ENCODE measurements at regions not wholly inside any gene's neighbourhood (a gene's known extent, or its start where the extent isn't known, plus 50 kb on each side); places are given as distances from the start of the nearest gene placed in this dataset.

- Histone ChIP-seq H3K9me3 (ENCODE audit: low read depth, low read length) (no peaks in the 10 kb centered on the region), H2AFZ (ENCODE audit: low read length) (no peak overlapping the region), H3K27ac (ENCODE audit: low read depth, low read length) (no peak overlapping the region), H3K27me3 (ENCODE audit: insufficient read depth, low read length) (no peaks in the 10 kb centered on the region), H3K4me3 (ENCODE audit: insufficient read depth, low read length) (no peak overlapping the region), H3K4me1 (ENCODE audit: insufficient read depth, low read length) (peaks cover 11% of the 10 kb centered on the region), H3K79me2 (ENCODE audit: insufficient read depth, low read length) (no peaks in the 10 kb centered on the region), H4K20me1 (ENCODE audit: insufficient read depth, low read length) (no peaks in the 10 kb centered on the region), H3K4me2 (ENCODE audit: insufficient read depth, low read length) (no peak overlapping the region), H3K36me3 (ENCODE audit: insufficient read depth, low read length) (no peaks in the 10 kb centered on the region)
- no peak for TF ChIP-seq CTCF (IDR thresholded peaks at IDR 0.05; ENCODE audit: extremely low read depth, low read depth, low read length)
- no peak for DNase-seq (ENCODE audit: insufficient read length, low spot score, missing footprints)
Observed at GRCh38 chr7:81498176-81498575, 271.7 kb downstream of the HGF start.

DNA sequence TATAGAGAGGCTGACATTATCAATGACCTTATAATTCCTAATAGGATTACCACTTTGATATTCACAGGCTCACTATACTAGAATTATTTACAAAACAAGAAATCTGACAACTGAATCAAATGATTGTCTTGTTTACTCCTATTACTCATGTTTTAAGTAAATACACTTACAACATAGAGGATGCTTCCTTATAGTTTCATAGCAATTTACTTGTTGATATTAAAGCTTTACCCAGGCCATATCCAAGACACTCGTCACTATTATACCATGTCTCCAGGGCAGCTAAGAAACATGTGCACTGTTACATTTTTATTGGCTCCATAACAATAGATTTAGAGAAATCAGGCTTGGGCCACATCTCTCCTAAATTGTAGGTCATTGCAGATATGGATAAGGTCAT lies 276.9 kb downstream of the HGF start:
- Histone ChIP-seq H3K79me2 (ENCODE audit: insufficient read depth, low read length) (no peaks in the 10 kb centered on the region), H4K20me1 (ENCODE audit: insufficient read depth, low read length) (no peaks in the 10 kb centered on the region), H2AFZ (ENCODE audit: low read length) (no peak overlapping the region), H3K4me3 (ENCODE audit: insufficient read depth, low read length) (no peak overlapping the region), H3K27me3 (ENCODE audit: insufficient read depth, low read length) (no peaks in the 10 kb centered on the region), H3K4me1 (ENCODE audit: insufficient read depth, low read length) (no peaks in the 10 kb centered on the region), H3K27ac (ENCODE audit: low read depth, low read length) (no peak overlapping the region), H3K36me3 (ENCODE audit: insufficient read depth, low read length) (no peaks in the 10 kb centered on the region), H3K9me3 (ENCODE audit: low read depth, low read length) (no peaks in the 10 kb centered on the region), H3K4me2 (ENCODE audit: insufficient read depth, low read length) (no peak overlapping the region)
- DNase-seq (ENCODE audit: insufficient read length, low spot score, missing footprints), result no peak
- TF ChIP-seq CTCF (IDR thresholded peaks at IDR 0.05; ENCODE audit: extremely low read depth, low read depth, low read length), result no peak

DNA sequence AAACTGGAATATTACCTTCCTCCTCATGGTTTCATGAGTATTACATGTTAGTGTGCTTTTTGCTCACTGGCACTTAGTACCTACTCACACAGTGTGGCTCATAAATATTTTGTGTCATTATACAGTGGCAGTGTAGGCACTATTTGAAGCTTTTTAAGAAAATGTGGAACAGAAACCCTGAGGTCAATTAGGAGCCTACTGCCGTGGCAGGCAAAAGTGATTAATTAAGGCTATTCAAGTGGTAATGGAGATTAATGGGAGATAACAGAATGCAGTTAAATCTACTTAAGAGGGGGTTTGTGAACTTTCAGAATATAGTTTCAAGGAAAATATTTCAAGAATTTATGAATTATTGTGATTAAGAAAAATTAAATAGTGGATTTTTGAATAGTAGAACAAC lies 277.6 kb downstream of the HGF start:
- Histone ChIP-seq H3K79me2 (ENCODE audit: insufficient read depth, low read length) (no peaks in the 10 kb centered on the region), H3K4me1 (ENCODE audit: insufficient read depth, low read length) (no peaks in the 10 kb centered on the region), H3K27me3 (ENCODE audit: insufficient read depth, low read length) (no peaks in the 10 kb centered on the region), H3K27ac (ENCODE audit: low read depth, low read length) (no peak overlapping the region), H3K36me3 (ENCODE audit: insufficient read depth, low read length) (no peaks in the 10 kb centered on the region), H3K4me2 (ENCODE audit: insufficient read depth, low read length) (no peak overlapping the region), H2AFZ (ENCODE audit: low read length) (no peak overlapping the region), H3K9me3 (ENCODE audit: low read depth, low read length) (no peaks in the 10 kb centered on the region), H4K20me1 (ENCODE audit: insufficient read depth, low read length) (no peaks in the 10 kb centered on the region), H3K4me3 (ENCODE audit: insufficient read depth, low read length) (no peak overlapping the region)
- no peak for TF ChIP-seq CTCF (IDR thresholded peaks at IDR 0.05; ENCODE audit: extremely low read depth, low read depth, low read length)
- DNase-seq (ENCODE audit: insufficient read length, low spot score, missing footprints), result no peak

DNA sequence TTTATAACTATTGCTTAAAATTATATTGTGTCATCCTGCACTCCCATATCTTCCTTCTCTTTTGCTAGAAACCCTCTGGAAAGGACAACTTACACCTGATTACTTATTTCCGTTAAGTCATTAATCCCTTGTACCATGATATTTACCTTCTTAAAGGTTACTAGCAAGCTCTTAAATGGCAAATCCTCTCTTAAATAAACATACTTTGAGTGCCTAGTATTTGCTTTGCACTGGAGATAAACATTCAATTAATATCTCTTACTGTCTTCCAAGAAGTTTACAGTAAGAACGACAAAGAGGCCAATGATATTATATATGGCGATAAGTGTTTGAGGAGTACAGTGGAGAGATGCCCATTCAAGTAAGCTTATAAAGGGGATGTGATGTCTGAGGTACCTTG lies 278.3 kb downstream of the HGF start:
- no peaks in the 10 kb centered on the region for H3K36me3 ChIP-seq (ENCODE audit: insufficient read depth, low read length)
- H3K79me2 ChIP-seq (ENCODE audit: insufficient read depth, low read length), result no peaks in the 10 kb centered on the region
- no peaks in the 10 kb centered on the region for H4K20me1 ChIP-seq (ENCODE audit: insufficient read depth, low read length)
- no peak overlapping the region for H2AFZ ChIP-seq (ENCODE audit: low read length)
- no peak overlapping the region for H3K4me2 ChIP-seq (ENCODE audit: insufficient read depth, low read length)
- DNase-seq (ENCODE audit: insufficient read length, low spot score, missing footprints), result no peak
- no peak overlapping the region for H3K4me3 ChIP-seq (ENCODE audit: insufficient read depth, low read length)
- no peaks in the 10 kb centered on the region for H3K27me3 ChIP-seq (ENCODE audit: insufficient read depth, low read length)
- no peaks in the 10 kb centered on the region for H3K4me1 ChIP-seq (ENCODE audit: insufficient read depth, low read length)
- TF ChIP-seq CTCF (IDR thresholded peaks at IDR 0.05; ENCODE audit: extremely low read depth, low read depth, low read length), result no peak
- H3K9me3 ChIP-seq (ENCODE audit: low read depth, low read length), result no peaks in the 10 kb centered on the region
- no peak overlapping the region for H3K27ac ChIP-seq (ENCODE audit: low read depth, low read length)
